Coronary artery (tissue), 2 donors: ENCODE measurements at regions not wholly inside any gene's neighbourhood (a gene's known extent, or its start where the extent isn't known, plus 50 kb on each side); places are given as distances from the start of the nearest gene placed in this dataset.
"Not testable (repeated sequence)": the region's sequence is repeated elsewhere in the genome, so short reads cannot be mapped to it uniquely, and the experiment has no call there.

ENCODE experiments used
- DNase-seq: peaks from one replicate; pipeline ENCODE4 v3.0.0-alpha.2; 2017; ENCODE audit warnings: low spot score
- H3K27ac ChIP-seq, 2 donors: fragments of 200-600 bp; sonication (generic); one replicate each; pipeline ENCODE4 v1.5.1; 2016 to 2019
- H3K4me3 ChIP-seq: fragments of 200-600 bp; sonication (generic); 2 replicates; pipeline ENCODE4 v1.5.1; 2016; ENCODE audit warnings: mild to moderate bottlenecking, moderate library complexity
- TF ChIP-seq, protein P1 (sequence below): fragments of 200-600 bp; sonication (generic); IDR thresholded peaks from one replicate; pipeline ENCODE4 v1.5.1; 2019; ENCODE audit warnings: antibody characterized with exemption

DNA sequence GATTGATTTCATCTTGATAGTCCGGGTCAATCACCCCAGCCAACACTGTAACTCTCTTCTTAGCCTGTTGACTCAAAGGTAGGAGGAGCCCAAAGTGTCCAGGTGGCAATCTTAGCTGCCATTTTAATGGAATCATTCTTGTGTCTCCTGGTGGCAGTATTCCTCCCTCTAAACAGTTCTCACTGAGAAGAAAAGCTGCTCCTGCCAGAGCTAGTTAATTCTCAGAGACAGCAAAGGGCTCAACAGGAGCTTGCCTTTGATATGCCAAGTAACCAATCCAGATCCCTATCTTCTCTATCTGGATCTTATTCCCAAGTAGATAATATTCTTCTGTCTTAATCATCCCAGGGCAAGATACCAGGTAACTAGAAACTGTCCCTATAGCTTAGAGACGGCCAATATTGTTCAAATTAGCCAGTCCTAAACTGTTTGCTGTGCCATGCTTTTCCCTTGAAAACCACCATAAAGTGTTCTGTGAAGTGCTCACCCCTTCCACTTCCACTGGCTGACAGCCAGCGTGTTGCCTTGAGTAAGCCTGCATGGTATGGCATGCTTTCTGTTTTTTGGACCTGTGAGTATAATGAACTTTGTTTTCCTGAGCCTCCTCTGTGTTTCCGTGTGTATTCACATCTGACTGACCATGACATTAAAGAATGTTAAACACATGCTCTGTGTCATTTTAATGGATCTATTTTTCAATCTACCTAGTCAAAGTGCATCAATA is 463.7 kb upstream of the SLITRK5 start:
- Histone ChIP-seq H3K4me3 (no peak overlapping the region), H3K27ac (no peak overlapping the region)
- no peak for DNase-seq
- TF ChIP-seq, protein P1, sequence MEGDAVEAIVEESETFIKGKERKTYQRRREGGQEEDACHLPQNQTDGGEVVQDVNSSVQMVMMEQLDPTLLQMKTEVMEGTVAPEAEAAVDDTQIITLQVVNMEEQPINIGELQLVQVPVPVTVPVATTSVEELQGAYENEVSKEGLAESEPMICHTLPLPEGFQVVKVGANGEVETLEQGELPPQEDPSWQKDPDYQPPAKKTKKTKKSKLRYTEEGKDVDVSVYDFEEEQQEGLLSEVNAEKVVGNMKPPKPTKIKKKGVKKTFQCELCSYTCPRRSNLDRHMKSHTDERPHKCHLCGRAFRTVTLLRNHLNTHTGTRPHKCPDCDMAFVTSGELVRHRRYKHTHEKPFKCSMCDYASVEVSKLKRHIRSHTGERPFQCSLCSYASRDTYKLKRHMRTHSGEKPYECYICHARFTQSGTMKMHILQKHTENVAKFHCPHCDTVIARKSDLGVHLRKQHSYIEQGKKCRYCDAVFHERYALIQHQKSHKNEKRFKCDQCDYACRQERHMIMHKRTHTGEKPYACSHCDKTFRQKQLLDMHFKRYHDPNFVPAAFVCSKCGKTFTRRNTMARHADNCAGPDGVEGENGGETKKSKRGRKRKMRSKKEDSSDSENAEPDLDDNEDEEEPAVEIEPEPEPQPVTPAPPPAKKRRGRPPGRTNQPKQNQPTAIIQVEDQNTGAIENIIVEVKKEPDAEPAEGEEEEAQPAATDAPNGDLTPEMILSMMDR: no peak

DNA sequence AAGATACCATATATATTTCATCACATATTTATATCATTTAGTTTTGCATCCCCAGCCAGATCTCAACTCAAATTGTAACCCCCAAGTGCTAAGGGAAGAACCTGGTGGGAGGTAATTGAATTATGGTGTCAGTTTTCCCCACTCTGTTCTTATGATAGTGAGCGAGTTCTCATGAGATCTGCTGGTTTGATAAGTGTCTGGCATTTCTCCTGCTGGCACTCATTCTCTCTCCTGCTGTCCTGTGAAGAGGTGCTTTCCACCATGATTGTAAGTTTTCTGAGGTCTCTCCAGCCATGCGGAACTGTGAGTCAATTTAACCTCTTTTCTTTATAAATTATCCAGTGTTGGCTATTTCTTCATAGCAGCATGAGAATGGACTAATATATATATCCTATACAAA is 462.5 kb upstream of the SLITRK5 start:
- DNase-seq: no peak
- H3K4me3 ChIP-seq: no peak overlapping the region
- H3K27ac ChIP-seq: no peak overlapping the region
- TF ChIP-seq, protein P1: no peak

DNA sequence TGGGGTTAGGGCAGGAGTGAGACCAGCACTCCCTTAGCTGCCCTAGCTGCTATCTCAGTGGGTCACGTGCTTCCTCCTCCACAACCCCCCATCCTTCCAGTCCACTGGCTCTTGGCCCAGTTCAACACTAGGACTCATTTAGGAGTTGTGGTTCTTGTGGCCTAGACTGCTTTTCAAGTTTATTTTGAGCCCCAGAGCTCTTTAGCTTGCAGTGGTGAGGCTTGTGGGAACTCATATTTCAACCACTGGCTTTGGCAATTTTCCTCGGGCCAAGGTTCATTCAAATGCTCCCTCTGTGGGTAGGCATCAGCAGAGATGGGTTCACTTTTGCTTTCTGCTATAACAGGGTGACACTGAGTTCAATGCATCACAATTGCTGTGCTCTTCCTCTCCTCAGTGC is 436.2 kb upstream of the SLITRK5 start:
- no peak overlapping the region for H3K27ac ChIP-seq
- TF ChIP-seq, protein P1: no peak
- H3K4me3 ChIP-seq: no peak overlapping the region
- no peak for DNase-seq

DNA sequence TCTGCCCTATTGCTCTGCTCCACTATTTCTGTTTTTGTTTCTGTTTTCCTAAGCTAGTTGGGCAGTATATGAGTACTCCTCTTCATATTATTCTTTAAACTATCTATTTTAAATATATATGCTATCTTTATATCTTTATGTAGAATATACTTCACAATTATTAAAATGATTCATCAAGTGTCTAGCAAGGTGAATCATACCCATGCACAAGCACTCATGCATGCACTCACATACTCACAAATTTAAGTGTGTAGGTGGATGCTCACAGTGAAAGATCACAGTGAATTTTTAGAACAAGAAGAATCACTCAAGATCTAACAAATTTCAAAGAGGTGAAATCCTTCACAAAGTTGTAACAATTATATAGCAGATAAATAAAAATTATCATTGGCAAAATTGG is 435.6 kb upstream of the SLITRK5 start:
- no peak overlapping the region for H3K4me3 ChIP-seq
- no peak for DNase-seq
- TF ChIP-seq, protein P1: no peak
- H3K27ac ChIP-seq: no peak overlapping the region

DNA sequence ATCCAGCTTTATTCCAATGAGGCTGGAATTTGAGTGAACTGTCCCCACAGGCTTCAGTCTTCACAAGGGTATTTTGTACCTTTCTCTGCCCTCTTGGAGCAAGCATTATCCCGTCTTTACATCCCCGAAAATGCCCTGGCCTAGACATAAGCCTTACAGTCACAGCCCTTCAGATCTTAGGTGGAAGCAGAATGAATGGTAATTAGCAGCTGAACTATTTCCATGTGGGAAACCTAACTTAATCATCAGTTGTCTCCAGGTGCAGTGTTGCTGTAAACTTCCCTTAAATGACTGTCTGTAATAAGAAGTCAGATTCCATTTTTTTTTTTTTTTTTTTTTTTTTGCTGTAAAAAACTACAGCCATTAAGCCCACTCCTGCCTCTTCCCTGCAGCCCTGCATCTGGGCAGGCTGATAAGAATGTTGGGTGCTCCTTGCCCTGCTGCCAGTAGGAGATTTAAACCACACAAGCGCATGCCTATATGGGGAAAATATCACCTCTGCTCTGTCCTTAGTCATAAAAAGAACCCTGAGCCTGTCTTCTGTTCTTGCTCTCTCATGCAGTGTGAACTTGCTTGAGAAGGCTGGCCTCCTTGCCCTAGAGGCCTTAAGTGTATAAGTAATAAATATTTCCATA is 426.8 kb upstream of the SLITRK5 start:
- TF ChIP-seq, protein P1: no peak
- H3K27ac ChIP-seq: no peak overlapping the region
- H3K4me3 ChIP-seq: no peak overlapping the region
- no peak for DNase-seq

DNA sequence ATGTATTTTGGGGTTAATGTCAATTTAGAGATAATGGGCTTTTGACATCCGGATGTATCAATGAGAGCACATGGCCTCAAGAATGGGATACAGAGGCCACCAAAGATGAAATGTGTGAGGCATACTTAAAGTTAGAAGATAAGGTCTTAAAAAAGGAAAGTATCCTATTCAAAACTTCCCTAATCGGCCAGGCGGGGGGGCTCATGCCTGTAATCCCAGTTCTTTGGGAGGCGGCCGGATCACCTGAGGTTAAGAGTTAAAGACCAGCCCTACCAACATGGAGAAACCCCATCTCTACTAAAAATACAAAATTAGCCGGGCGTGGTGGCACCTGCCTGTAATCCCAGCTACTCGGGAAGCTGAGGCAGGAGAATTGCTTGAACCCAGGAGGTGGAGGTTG is 421.3 kb upstream of the SLITRK5 start:
- not testable (repeated sequence) for H3K4me3 ChIP-seq, H3K27ac ChIP-seq, DNase-seq

DNA sequence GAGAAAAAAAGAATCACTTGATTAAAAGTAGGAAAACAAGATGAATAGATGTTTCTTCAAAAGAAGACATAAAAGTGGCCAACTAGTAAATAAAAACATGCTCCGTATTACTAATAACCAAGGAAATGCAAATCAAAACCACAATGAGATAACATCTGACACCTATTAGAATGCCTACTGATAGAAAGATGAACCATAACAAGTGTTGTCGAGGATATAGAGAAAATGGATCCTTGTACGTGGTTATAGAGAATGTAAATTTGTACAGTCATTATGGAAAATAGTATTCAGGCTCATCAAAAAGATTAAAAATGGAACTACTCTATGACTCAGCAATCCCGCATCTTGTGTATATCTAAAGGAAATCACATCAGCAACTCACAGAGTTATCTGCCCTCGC is 415.8 kb upstream of the SLITRK5 start:
- no peak for DNase-seq
- TF ChIP-seq, protein P1: no peak
- Histone ChIP-seq H3K4me3 (no peak overlapping the region), H3K27ac (no peak overlapping the region)
